ENCODE measurements at regions not wholly inside any gene's neighbourhood (a gene's known extent, or its start where the extent isn't known, plus 50 kb on each side); places are given as distances from the start of the nearest gene placed in this dataset.
"Not testable (repeated sequence)": the region's sequence is repeated elsewhere in the genome, so short reads cannot be mapped to it uniquely, and the experiment has no call there.

- peak; percentile 82 for DNase-seq (ENCODE audit: low spot score)
- no peak for TF ChIP-seq CTCF (conservative IDR thresholded peaks at IDR 0.05; ENCODE audit: low read depth)
- ChIA-PET POLR2A (ENCODE audit: low non-redundant PET) (no interaction called here), CTCF (no interaction called here)
- H3K27ac ChIP-seq: peak overlapping the region; percentile 73
Measured at GRCh38 chr7:81161451-81162075, 242.7 kb upstream of the SEMA3C start.

DNA sequence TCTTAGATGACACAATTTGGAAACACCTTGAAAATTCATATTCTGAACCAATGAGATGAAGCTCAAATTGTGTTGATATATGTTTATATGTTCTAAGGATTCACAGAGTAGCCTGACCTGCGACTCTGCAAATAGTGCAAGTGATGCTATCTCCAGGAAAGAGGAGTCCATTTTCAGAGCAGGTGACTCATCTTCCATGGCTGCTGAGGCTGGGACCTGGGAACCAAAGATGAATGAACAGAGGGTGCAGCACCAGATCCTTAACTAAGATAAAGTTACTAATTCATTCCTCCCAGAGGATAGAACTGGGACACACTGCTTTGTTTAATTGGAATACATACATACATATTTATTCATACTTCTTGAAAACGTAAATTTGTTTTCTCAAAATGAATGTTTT, 240.6 kb upstream of the SEMA3C start:
- TF ChIP-seq CTCF (conservative IDR thresholded peaks at IDR 0.05; ENCODE audit: low read depth): no peak
- ChIA-PET CTCF (no interaction called here), POLR2A (ENCODE audit: low non-redundant PET) (no interaction called here)
- no peak for DNase-seq (ENCODE audit: low spot score)
- H3K27ac ChIP-seq: no peak overlapping the region

DNA sequence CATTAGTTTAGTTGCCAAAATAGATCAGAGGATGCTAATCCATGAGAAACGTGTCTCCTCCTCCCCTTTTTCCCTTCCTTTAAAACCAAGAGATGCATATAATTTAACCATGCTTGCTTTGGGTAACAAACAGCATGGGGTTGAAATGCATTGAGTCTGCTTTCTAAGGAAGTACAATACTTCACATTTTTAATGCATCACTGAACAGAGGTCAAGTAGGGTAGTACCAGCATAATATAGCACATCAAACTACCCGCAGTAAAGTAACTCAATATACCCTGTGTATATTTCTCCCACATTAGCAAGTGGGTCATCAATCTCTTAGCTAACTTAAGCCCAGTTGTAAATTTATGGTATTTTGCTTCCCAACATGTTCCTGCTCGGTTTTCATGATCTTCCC, 239.3 kb upstream of the SEMA3C start:
- POLR2A ChIA-PET (ENCODE audit: low non-redundant PET): no interaction called here
- no peak overlapping the region for H3K27ac ChIP-seq
- no peak for TF ChIP-seq CTCF (conservative IDR thresholded peaks at IDR 0.05; ENCODE audit: low read depth)
- no peak for DNase-seq (ENCODE audit: low spot score)
- CTCF ChIA-PET: no interaction called here

DNA sequence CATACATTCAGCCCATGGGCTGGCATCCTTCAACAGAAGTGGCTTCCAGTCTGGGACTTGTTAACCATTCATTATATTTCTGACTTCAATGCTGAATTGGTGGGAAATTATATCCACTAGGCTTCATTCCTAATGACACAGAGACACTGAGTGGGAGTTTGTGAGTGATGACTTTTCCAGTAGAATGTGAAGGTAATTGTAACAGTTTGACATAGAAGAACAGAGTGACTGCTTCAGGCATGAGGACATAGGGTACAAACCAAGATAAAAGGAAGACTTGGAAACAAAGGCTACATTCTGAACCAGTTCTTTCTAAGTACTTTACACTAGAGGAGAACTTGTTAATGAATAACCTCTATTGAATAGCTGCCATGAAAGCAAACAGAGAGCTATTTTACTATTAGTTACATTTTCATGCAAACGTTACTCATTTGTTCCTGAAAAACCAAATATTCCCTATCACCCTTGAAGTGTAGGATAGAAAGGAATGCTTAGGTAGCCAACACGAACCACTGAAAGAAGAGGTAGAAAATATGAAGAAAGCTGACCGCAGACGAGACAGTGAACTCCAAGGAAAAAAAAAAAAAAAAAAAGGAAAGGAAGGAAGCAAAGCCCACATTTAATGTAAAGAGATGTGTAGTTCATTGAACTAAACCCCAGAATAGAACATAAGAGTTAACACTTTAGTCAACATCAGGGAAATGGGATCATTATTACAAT, 237.0 kb upstream of the SEMA3C start:
- DNase-seq (ENCODE audit: low spot score): no peak

GRCh38 chr7:81154565-81154964, 235.7 kb upstream of the SEMA3C start:
- no peak for DNase-seq (ENCODE audit: low spot score)
- ChIA-PET POLR2A (ENCODE audit: low non-redundant PET) (no interaction called here), CTCF (no interaction called here)
- TF ChIP-seq CTCF (conservative IDR thresholded peaks at IDR 0.05; ENCODE audit: low read depth): no peak
- H3K27ac ChIP-seq: no peak overlapping the region

More for the DNA sequence above, 237.0 kb upstream of the SEMA3C start:
- TF ChIP-seq CTCF (conservative IDR thresholded peaks at IDR 0.05; ENCODE audit: low read depth): no peak
- POLR2A ChIA-PET (ENCODE audit: low non-redundant PET): no interaction called here
- CTCF ChIA-PET: no interaction called here
- H3K27ac ChIP-seq: no peak overlapping the region

- CTCF ChIA-PET; POLR2A ChIA-PET (ENCODE audit: low non-redundant PET); H3K27ac ChIP-seq; DNase-seq (ENCODE audit: low spot score): not testable (repeated sequence)
Measured at GRCh38 chr7:81152925-81153324, 234.1 kb upstream of the SEMA3C start.

GRCh38 chr7:81150951-81151361, 232.1 kb upstream of the SEMA3C start:
- DNase-seq (ENCODE audit: low spot score): no peak
- no peak overlapping the region for H3K27ac ChIP-seq
- no peak for TF ChIP-seq CTCF (conservative IDR thresholded peaks at IDR 0.05; ENCODE audit: low read depth)
- ChIA-PET CTCF (interaction anchor here (0.8 to 1.1 kb wide), 2 partner anchors 15 to 203 kb away, joined by 3 to 4 read pairs; no protein-coding TSS in a partner anchor), POLR2A (ENCODE audit: low non-redundant PET) (no interaction called here)
